Gastrocnemius medialis (tissue), 4 donors: ENCODE measurements at regions not wholly inside any gene's neighbourhood (a gene's known extent, or its start where the extent isn't known, plus 50 kb on each side); places are given as distances from the start of the nearest gene placed in this dataset.
"Not testable (repeated sequence)": the region's sequence is repeated elsewhere in the genome, so short reads cannot be mapped to it uniquely, and the experiment has no call there.

Experiments
- POLR2A ChIP-seq, 2 donors: fragments of 450-650 bp; IDR thresholded peaks; one replicate each; pipeline ENCODE4 v1.6.1; 2017; ENCODE audit warnings: antibody characterized with exemption in 2 of 2, mild to moderate bottlenecking in 2 of 2, moderate library complexity in 2 of 2
- TF ChIP-seq, protein P1 (sequence below), 5 experiments: fragments of 450-650 bp in 3 of 5; fragments of 200-600 bp in 2 of 5; sonication (generic) in 2 of 5; IDR thresholded peaks in 4 of 5; conservative IDR thresholded peaks in 1 of 5; 1 replicate in 4 of 5; 2 replicates in 1 of 5; pipeline ENCODE4 v1.5.1; 2016 to 2019; ENCODE audit warnings: antibody characterized with exemption in 5 of 5, mild to moderate bottlenecking in 3 of 5, moderate library complexity in 3 of 5

DNA sequence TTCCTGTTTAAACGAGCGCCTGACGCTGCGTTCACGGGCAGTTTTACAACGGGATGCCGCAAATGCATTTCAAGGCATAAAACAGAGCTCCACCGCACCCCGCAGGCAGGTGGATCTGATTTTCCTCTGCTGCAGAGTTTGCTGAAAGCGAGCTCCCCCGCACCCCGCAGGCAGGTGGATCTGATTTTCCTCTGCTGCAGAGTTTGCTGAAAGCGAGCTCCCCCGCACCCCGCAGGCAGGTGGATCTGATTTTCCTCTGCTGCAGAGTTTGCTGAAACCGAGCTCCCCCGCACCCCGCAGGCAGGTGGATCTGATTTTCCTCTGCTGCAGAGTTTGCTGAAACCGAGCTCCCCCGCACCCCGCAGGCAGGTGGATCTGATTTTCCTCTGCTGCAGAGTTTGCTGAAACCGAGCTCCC lies 120.6 kb upstream of the LPCAT1 start:
- TF ChIP-seq, protein P1, sequence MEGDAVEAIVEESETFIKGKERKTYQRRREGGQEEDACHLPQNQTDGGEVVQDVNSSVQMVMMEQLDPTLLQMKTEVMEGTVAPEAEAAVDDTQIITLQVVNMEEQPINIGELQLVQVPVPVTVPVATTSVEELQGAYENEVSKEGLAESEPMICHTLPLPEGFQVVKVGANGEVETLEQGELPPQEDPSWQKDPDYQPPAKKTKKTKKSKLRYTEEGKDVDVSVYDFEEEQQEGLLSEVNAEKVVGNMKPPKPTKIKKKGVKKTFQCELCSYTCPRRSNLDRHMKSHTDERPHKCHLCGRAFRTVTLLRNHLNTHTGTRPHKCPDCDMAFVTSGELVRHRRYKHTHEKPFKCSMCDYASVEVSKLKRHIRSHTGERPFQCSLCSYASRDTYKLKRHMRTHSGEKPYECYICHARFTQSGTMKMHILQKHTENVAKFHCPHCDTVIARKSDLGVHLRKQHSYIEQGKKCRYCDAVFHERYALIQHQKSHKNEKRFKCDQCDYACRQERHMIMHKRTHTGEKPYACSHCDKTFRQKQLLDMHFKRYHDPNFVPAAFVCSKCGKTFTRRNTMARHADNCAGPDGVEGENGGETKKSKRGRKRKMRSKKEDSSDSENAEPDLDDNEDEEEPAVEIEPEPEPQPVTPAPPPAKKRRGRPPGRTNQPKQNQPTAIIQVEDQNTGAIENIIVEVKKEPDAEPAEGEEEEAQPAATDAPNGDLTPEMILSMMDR (IDR thresholded peaks at IDR 0.05 in 4 of 5, conservative IDR thresholded peaks at IDR 0.05 in 1 of 5) = not testable (repeated sequence)
- TF ChIP-seq POLR2A (IDR thresholded peaks at IDR 0.05) = not testable (repeated sequence)
